OCI-LY7 (cell line): ENCODE measurements at regions not wholly inside any gene's neighbourhood (a gene's known extent, or its start where the extent isn't known, plus 50 kb on each side); places are given as distances from the start of the nearest gene placed in this dataset.

ENCODE experiments used
- CTCF ChIP-seq: fragments of 200-600 bp; sonication (generic); conservative IDR thresholded peaks from 2 replicates; pipeline ENCODE4 v1.5.1; 2014; ENCODE audit warnings: mild to moderate bottlenecking, antibody characterized with exemption, low read length, moderate library complexity, mixed read lengths
- EZH2phosphoT487 ChIP-seq: fragments of 200-600 bp; sonication (generic); IDR thresholded peaks from 2 replicates; pipeline ENCODE4 v1.6.1; 2018; ENCODE audit warnings: low read depth, borderline replicate concordance, mild to moderate bottlenecking, mixed run types, antibody characterized with exemption, low read length, moderate library complexity, mixed read lengths

DNA sequence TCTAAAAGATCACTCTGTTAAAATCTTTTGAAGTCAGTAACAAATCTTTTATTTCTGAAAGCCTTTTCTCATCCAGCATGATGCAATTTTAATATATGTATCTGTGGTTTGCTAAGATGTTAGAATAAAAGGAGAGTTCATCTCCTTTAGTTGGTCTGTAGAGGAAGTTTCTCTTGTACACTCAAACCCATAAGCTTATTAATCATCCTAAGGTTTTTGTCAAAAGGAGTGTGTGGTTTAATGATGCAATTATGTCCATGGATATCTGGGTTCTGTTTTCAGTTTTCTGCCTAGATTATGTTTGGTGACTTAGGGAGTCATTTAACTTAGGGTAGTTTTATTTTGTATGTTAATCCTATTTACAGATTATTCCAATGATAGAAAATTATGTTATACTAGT, 52.1 kb upstream of the NDST4 start:
- TF ChIP-seq CTCF (no peak), EZH2phosphoT487 (no peak)
